GM19468 (cell line): ENCODE measurements at regions not wholly inside any gene's neighbourhood (a gene's known extent, or its start where the extent isn't known, plus 50 kb on each side); places are given as distances from the start of the nearest gene placed in this dataset.

Experiments
- ATAC-seq: cut with Tn5 transposase; IDR thresholded peaks from one replicate; pipeline ENCODE4 v1.9.1; 2021; ENCODE audit warnings: mild to moderate bottlenecking, moderate library complexity, moderate number of reproducible peaks; ENCODE audit not compliant: unreplicated experiment; ENCODE audit errors: extremely low read depth

- ATAC-seq, result no peak
These were observed 139.2 kb upstream of the EOMES start for GRCh38 chr3:27861046-27862036.

- no peak for ATAC-seq
These were observed 143.6 kb upstream of the EOMES start for GRCh38 chr3:27865731-27866130.

- no peak for ATAC-seq
These were observed 147.0 kb upstream of the EOMES start for GRCh38 chr3:27869152-27869551.

- ATAC-seq, result no peak
These were observed 155.2 kb upstream of the EOMES start for GRCh38 chr3:27877061-27878013.

GRCh38 chr3:27878014-27878383 is 155.9 kb upstream of the EOMES start:
- ATAC-seq, result no peak

- ATAC-seq, result no peak
These were observed 159.1 kb upstream of the EOMES start for GRCh38 chr3:27880969-27881892.

- ATAC-seq, result no peak
These were observed 161.1 kb upstream of the EOMES start for GRCh38 chr3:27883266-27883665.

- no peak for ATAC-seq
These were observed 163.5 kb upstream of the EOMES start for GRCh38 chr3:27885641-27886040.

GRCh38 chr3:27888562-27888961 is 166.4 kb upstream of the EOMES start:
- ATAC-seq, result no peak

GRCh38 chr3:27889745-27890144 is 167.6 kb upstream of the EOMES start:
- ATAC-seq, result no peak

- no peak for ATAC-seq
These were observed 178.2 kb upstream of the EOMES start for GRCh38 chr3:27900316-27900715.

- ATAC-seq, result no peak
These were observed 181.3 kb upstream of the EOMES start for GRCh38 chr3:27903446-27903845.

GRCh38 chr3:27905625-27906024 is 183.5 kb upstream of the EOMES start:
- ATAC-seq, result no peak

- ATAC-seq, result no peak
These were observed 185.0 kb upstream of the EOMES start for GRCh38 chr3:27907148-27907547.

GRCh38 chr3:27907929-27908328 is 185.8 kb upstream of the EOMES start:
- ATAC-seq, result no peak

GRCh38 chr3:27910456-27910855 is 188.3 kb upstream of the EOMES start:
- no peak for ATAC-seq

- no peak for ATAC-seq
These were observed 192.1 kb upstream of the EOMES start for GRCh38 chr3:27914199-27914598.

- ATAC-seq, result no peak
These were observed 201.4 kb upstream of the EOMES start for GRCh38 chr3:27923349-27924068.

GRCh38 chr3:27927882-27928281 is 205.8 kb upstream of the EOMES start:
- no peak for ATAC-seq
